WI38 (cell line): ENCODE measurements at regions not wholly inside any gene's neighbourhood (a gene's known extent, or its start where the extent isn't known, plus 50 kb on each side); places are given as distances from the start of the nearest gene placed in this dataset.

ENCODE experiments used
- H3K4me3 ChIP-seq: 2 replicates; pipeline ENCODE4 v1.5.1; 2011; ENCODE audit warnings: low read depth, mild to moderate bottlenecking, control low read depth, low read length
- CTCF ChIP-seq: IDR thresholded peaks from 2 replicates; pipeline ENCODE4 v1.5.1; 2012; ENCODE audit warnings: low read depth, mild to moderate bottlenecking, control low read depth, low read length

DNA sequence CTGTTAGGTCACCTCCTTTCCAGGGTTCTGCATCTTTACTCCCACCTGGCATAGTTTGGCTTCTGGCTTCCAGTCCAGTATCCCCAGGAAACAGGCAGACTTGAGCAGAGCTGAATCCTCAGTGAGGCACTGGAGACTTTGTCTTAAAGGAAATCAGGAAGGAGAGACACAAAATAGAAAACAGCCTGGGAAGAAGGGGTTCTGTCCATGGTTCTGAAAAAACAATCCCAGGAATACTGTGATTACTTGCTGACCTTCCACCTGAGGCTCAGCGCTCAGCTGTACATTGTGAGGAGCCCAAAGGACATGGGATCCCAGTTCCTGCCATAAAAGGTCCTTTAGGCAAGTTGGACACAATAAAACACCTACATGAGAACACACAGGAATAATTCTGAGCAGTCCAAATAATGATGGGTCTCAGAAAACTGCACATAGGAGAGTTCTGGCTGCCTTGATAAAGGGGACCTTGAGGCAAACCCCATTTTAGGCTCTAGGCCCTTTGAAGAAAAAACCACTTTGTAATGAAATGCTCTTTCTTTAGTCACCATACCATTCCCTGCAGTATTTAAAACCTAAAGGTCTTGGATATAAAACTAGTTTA is 81.4 kb upstream of the CRHR1 start:
- TF ChIP-seq CTCF: no peak
- H3K4me3 ChIP-seq: no peak overlapping the region

- TF ChIP-seq CTCF: no peak
- no peak overlapping the region for H3K4me3 ChIP-seq
These were observed 80.8 kb upstream of the CRHR1 start for GRCh38 chr17:45703348-45703747.

DNA sequence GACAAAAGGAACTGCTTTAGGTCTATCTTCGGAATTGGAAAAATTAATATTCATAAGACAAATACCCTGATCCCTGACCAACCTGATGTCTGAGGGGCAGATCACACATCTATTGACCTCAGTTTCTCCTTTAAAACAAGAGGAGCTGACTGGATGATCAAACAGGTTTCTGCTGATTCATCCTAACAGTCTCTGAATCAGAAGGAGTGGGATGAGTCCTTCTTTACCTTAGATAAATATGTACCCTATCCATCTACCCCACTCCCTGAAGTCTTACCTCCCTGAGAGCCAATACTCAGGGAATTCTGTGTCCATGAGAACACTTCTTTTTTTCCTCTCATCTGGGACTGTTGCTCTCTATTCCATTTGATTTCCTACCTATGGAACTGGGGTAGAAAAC is 80.3 kb upstream of the CRHR1 start:
- H3K4me3 ChIP-seq: no peak overlapping the region
- no peak for TF ChIP-seq CTCF

GRCh38 chr17:45704251-45704650 is 79.9 kb upstream of the CRHR1 start:
- no peak overlapping the region for H3K4me3 ChIP-seq
- TF ChIP-seq CTCF: no peak

DNA sequence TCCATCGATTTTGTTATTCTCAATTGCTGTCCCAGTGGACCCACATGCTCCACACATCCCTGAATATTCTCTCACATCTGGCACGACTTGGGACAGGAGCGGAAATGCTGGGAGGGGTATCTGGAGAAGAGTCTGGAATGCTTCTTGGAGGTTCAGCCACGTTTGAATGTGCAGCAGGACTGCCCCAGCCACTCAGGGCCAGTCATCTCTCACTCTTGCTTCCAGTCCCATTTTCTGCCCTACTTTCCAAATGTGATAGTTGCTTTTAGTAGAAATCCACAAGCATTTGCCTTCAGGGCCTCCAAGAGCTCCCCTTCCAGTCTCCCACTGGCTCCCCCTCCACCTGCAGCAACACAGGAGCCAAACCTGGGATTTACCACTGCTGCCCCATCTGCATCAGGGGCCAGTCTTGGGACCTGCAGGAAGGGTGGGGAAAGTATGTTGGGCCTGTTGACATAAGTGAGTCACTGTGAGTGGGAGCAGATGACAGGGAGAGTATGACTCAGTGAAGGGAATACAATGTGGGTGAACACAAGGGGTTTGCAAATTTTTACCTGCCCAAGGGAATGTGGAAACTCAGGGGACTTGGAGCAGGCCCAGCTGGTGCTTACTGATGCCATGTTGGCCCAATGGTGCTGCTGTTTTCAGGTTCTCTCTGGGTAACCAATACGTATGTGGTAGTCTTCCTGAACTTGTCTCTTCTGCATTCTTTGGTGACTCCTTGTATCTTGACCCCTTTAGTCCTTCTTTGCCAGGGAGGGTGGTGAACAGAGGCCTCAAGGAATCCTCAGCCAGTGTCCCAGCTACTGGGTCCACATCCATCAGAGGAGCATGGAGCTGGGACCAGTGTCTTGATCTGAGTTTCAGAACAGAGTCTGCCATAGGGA is 78.8 kb upstream of the CRHR1 start:
- TF ChIP-seq CTCF: no peak
- H3K4me3 ChIP-seq: no peak overlapping the region

GRCh38 chr17:45706033-45706432 is 78.1 kb upstream of the CRHR1 start:
- no peak overlapping the region for H3K4me3 ChIP-seq
- no peak for TF ChIP-seq CTCF

- no peak for TF ChIP-seq CTCF
- H3K4me3 ChIP-seq: no peak overlapping the region
These were observed 75.3 kb upstream of the CRHR1 start for GRCh38 chr17:45708707-45709290.
